GM12872 (cell line): ENCODE measurements at regions not wholly inside any gene's neighbourhood (a gene's known extent, or its start where the extent isn't known, plus 50 kb on each side); places are given as distances from the start of the nearest gene placed in this dataset.
A peak's percentile ranks its signal among the peaks of the same experiment; 100 is the strongest.

Experiments
- CTCF ChIP-seq: IDR thresholded peaks from 3 replicates; pipeline ENCODE4 v1.5.1; 2011; ENCODE audit warnings: low read depth, mild to moderate bottlenecking, low read length, moderate library complexity; ENCODE audit not compliant: insufficient read depth

GRCh38 chr10:128852902-128853301, 614.1 kb upstream of the MGMT start:
- TF ChIP-seq CTCF: no peak

- TF ChIP-seq CTCF: no peak
Observed at GRCh38 chr10:128853537-128853936, 613.5 kb upstream of the MGMT start.

GRCh38 chr10:128854204-128854603, 612.8 kb upstream of the MGMT start:
- TF ChIP-seq CTCF: no peak

GRCh38 chr10:128854963-128855362, 612.1 kb upstream of the MGMT start:
- no peak for TF ChIP-seq CTCF

GRCh38 chr10:128855618-128856428, 611.2 kb upstream of the MGMT start:
- TF ChIP-seq CTCF: no peak

- TF ChIP-seq CTCF: peak; percentile 59
Observed at GRCh38 chr10:128859738-128860386, 607.2 kb upstream of the MGMT start.

GRCh38 chr10:128860574-128860973, 606.5 kb upstream of the MGMT start:
- no peak for TF ChIP-seq CTCF
